ENCODE measurements at regions not wholly inside any gene's neighbourhood (a gene's known extent, or its start where the extent isn't known, plus 50 kb on each side); places are given as distances from the start of the nearest gene placed in this dataset.

- in situ Hi-C loops (cut with MboI) (no loop called here), intact Hi-C loops (cut with micrococcal nuclease; ENCODE audit: unreplicated experiment) (no loop called here)
- H3K9me3 ChIP-seq (replicated peaks; ENCODE audit: control insufficient read depth, insufficient read depth, low read length): no peaks in the 10 kb centered on the region
- H3K36me3 ChIP-seq (ENCODE audit: control insufficient read depth in 2 of 2, insufficient read depth in 2 of 2, low read length in 1 of 2): no peaks in the 10 kb centered on the region
- POLR2A ChIA-PET: no interaction called here
- no peak overlapping the region for H3K4me2 ChIP-seq (ENCODE audit: control insufficient read depth, insufficient read depth)
- no peaks in the 10 kb centered on the region for H3K4me1 ChIP-seq (ENCODE audit: control insufficient read depth, insufficient read depth, low read length)
- RAD21 ChIA-PET (ENCODE audit: unreplicated experiment): no interaction called here
- SMC1A ChIA-PET (ENCODE audit: uncharacterized antibody, unreplicated experiment): no interaction called here
- ATAC-seq: no peak
- no peaks in the 10 kb centered on the region for H3K79me2 ChIP-seq (ENCODE audit: control insufficient read depth, insufficient read depth, low read length)
- H3K27ac ChIP-seq (ENCODE audit: control insufficient read depth, insufficient read depth): no peak overlapping the region
- H3K27me3 ChIP-seq (replicated peaks in 1 of 2; ENCODE audit: control insufficient read depth in 2 of 2, insufficient read depth in 2 of 2, low read length in 1 of 2): no peaks in the 10 kb centered on the region
- no peak overlapping the region for H3K4me3 ChIP-seq
- H4K20me1 ChIP-seq (ENCODE audit: control insufficient read depth, insufficient read depth): no peaks in the 10 kb centered on the region
- CTCF ChIA-PET: no interaction called here
- no peak for DNase-seq (ENCODE audit: low read depth, low spot score)
- 0% methylated on average over 2 of the region's 2 CpGs for WGBS (ENCODE audit: insufficient coverage, insufficient replicate concordance, low lambda C conversion rate, missing lambda C conversion rate)
- no TSS peak for BruUV-seq (replicated peaks)
- no peak for FAIRE-seq
- H3K9ac ChIP-seq (ENCODE audit: control insufficient read depth, insufficient read depth, low read length): no peak overlapping the region
- H2AFZ ChIP-seq (ENCODE audit: control insufficient read depth, low read depth, low read length): no peak overlapping the region
- no peak for TF ChIP-seq REST (IDR thresholded peaks at IDR 0.05; ENCODE audit: low read depth, low read length)
- no peak for TF ChIP-seq SMC3 (IDR thresholded peaks at IDR 0.05; ENCODE audit: borderline replicate concordance, low read length)
- TF ChIP-seq CEBPZ (IDR thresholded peaks at IDR 0.05; ENCODE audit: low read depth, low read length): no peak
- no peak for TF ChIP-seq IRF5 (IDR thresholded peaks at IDR 0.05; ENCODE audit: borderline replicate concordance)
- TF ChIP-seq RFX5 (IDR thresholded peaks at IDR 0.05; ENCODE audit: low read depth, low read length): no peak
- no peak for TF ChIP-seq ATF7 (IDR thresholded peaks at IDR 0.05; ENCODE audit: low read depth)
- no peak for TF ChIP-seq NFIC (IDR thresholded peaks at IDR 0.05; ENCODE audit: low read depth, low read length)
- no peak for TF ChIP-seq SIX5 (IDR thresholded peaks at IDR 0.05; ENCODE audit: low read depth, low read length, severe bottlenecking)
- no peak for TF ChIP-seq TAF1 (IDR thresholded peaks at IDR 0.05; ENCODE audit: borderline replicate concordance, low read depth, low read length)
- TF ChIP-seq HDGF (IDR thresholded peaks at IDR 0.05): no peak
- TF ChIP-seq BMI1 (IDR thresholded peaks at IDR 0.05; ENCODE audit: borderline replicate concordance): no peak
- no peak for TF ChIP-seq RELA (IDR thresholded peaks at IDR 0.05; ENCODE audit: borderline replicate concordance, partially characterized antibody)
- no peak for TF ChIP-seq FOXM1 (IDR thresholded peaks at IDR 0.05; ENCODE audit: low read depth, low read length)
- no peak for TF ChIP-seq PRDM15 (CRISPR knock-in tag; IDR thresholded peaks at IDR 0.05)
Measured at GRCh38 chr6:121963826-121964225, 435.6 kb upstream of the HSF2 start.

Measured in GM12878 (cell line).